LHCN-M2 (cell line): ENCODE measurements at regions not wholly inside any gene's neighbourhood (a gene's known extent, or its start where the extent isn't known, plus 50 kb on each side); places are given as distances from the start of the nearest gene placed in this dataset.

Experiments
- DNase-seq: peaks from one replicate; pipeline ENCODE4 v3.0.0-alpha.2; 2012; ENCODE audit warnings: low read depth

- no peak for DNase-seq
These were observed 83.2 kb upstream of the DNAH14 start for GRCh38 chr1:224846119-224846907.

- DNase-seq, result no peak
These were observed 79.0 kb upstream of the DNAH14 start for GRCh38 chr1:224850446-224850845.

GRCh38 chr1:224851210-224851847 lies 78.1 kb upstream of the DNAH14 start:
- DNase-seq, result peak; percentile 61

- DNase-seq, result no peak
These were observed 77.6 kb upstream of the DNAH14 start for GRCh38 chr1:224851848-224852261.

- DNase-seq, result peak; percentile 51
These were observed 76.4 kb upstream of the DNAH14 start for GRCh38 chr1:224852901-224853568.

- no peak for DNase-seq
These were observed 72.5 kb upstream of the DNAH14 start for GRCh38 chr1:224856973-224857372.

- DNase-seq, result peak; percentile 21
These were observed 69.8 kb upstream of the DNAH14 start for GRCh38 chr1:224859651-224860050.

- no peak for DNase-seq
These were observed 68.8 kb upstream of the DNAH14 start for GRCh38 chr1:224860488-224861338.

GRCh38 chr1:224861339-224861716 lies 68.1 kb upstream of the DNAH14 start:
- DNase-seq, result no peak

GRCh38 chr1:224863486-224863885 lies 66.0 kb upstream of the DNAH14 start:
- no peak for DNase-seq

GRCh38 chr1:224864006-224864405 lies 65.5 kb upstream of the DNAH14 start:
- DNase-seq, result no peak

GRCh38 chr1:224865510-224865909 lies 64.0 kb upstream of the DNAH14 start:
- no peak for DNase-seq

- DNase-seq, result no peak
These were observed 62.5 kb upstream of the DNAH14 start for GRCh38 chr1:224866940-224867339.

- DNase-seq, result peak; percentile 31
These were observed 61.8 kb upstream of the DNAH14 start for GRCh38 chr1:224867715-224868114.

- DNase-seq, result no peak
These were observed 56.5 kb upstream of the DNAH14 start for GRCh38 chr1:224872832-224873433.

GRCh38 chr1:224873434-224874369 lies 55.8 kb upstream of the DNAH14 start:
- peak; percentile 66 for DNase-seq

- no peak for DNase-seq
These were observed 54.7 kb upstream of the DNAH14 start for GRCh38 chr1:224874775-224875174.

- DNase-seq, result peak; percentile 89
These were observed 50.2 kb upstream of the DNAH14 start for GRCh38 chr1:224879162-224879803.
